H1 (cell line): ENCODE measurements at regions not wholly inside any gene's neighbourhood (a gene's known extent, or its start where the extent isn't known, plus 50 kb on each side); places are given as distances from the start of the nearest gene placed in this dataset.

Source experiments
- CHD7 ChIP-seq: fragments of 300-600 bp; sonication (generic); IDR thresholded peaks from 2 replicates; pipeline ENCODE4 v1.7.1; 2012; ENCODE audit warnings: low read length, moderate library complexity, mild to moderate bottlenecking, inconsistent platforms; ENCODE audit not compliant: insufficient replicate concordance
- EP300 ChIP-seq, 2 experiments: IDR thresholded peaks; 1 replicate in 1 of 2; 2 replicates in 1 of 2; pipeline ENCODE4 v1.6.1; 2011 to 2012; ENCODE audit warnings: low read depth in 2 of 2, low read length in 2 of 2, mild to moderate bottlenecking in 2 of 2, borderline replicate concordance in 1 of 2, inconsistent platforms in 1 of 2, moderate library complexity in 1 of 2
- EZH2 ChIP-seq: fragments of 200-600 bp; sonication (generic); IDR thresholded peaks from 2 replicates; pipeline ENCODE4 v1.7.1; 2012; ENCODE audit warnings: low read depth, mild to moderate bottlenecking, moderate library complexity, low read length, inconsistent platforms; ENCODE audit not compliant: severe bottlenecking
- MAX ChIP-seq: IDR thresholded peaks from 2 replicates; pipeline ENCODE4 v1.6.1; 2012; ENCODE audit warnings: inconsistent platforms
- POLR2A ChIP-seq, 2 experiments: IDR thresholded peaks; 1 replicate in 1 of 2; 2 replicates in 1 of 2; pipeline ENCODE4 v1.6.1; 2011; ENCODE audit warnings: low read depth in 2 of 2, low read length in 2 of 2, mild to moderate bottlenecking in 2 of 2; ENCODE audit errors: control extremely low read depth in 1 of 2
- POU5F1 ChIP-seq: IDR thresholded peaks from 2 replicates; pipeline ENCODE4 v1.6.1; 2011; ENCODE audit warnings: low read depth, mild to moderate bottlenecking, low read length, moderate library complexity
- SAP30 ChIP-seq: fragments of 300-600 bp; sonication (generic); IDR thresholded peaks from 2 replicates; pipeline ENCODE4 v1.7.1; 2012; ENCODE audit warnings: low read length, moderate library complexity, mild to moderate bottlenecking, inconsistent platforms; ENCODE audit not compliant: insufficient read depth, insufficient replicate concordance
- TAF7 ChIP-seq: optimal IDR thresholded peaks from 2 replicates; pipeline ENCODE3; 2011; ENCODE audit warnings: low read depth, mild to moderate bottlenecking, inconsistent platforms, low read length, moderate library complexity, borderline replicate concordance

- no peak for TF ChIP-seq CHD7
- no peak for TF ChIP-seq POLR2A (IDR thresholded peaks at IDR 0.05; ENCODE audit: control extremely low read depth in 1 of 2, low read depth in 2 of 2, low read length in 2 of 2)
- TF ChIP-seq SAP30, result no peak
- no peak for TF ChIP-seq EP300 (IDR thresholded peaks at IDR 0.05; ENCODE audit: borderline replicate concordance in 1 of 2, low read depth in 2 of 2, low read length in 2 of 2)
- no peak for TF ChIP-seq POU5F1
- no peak for TF ChIP-seq EZH2
- no peak for TF ChIP-seq MAX
- TF ChIP-seq TAF7, result no peak
Observed at GRCh38 chr1:221517961-221518360, 223.9 kb downstream of the DUSP10 start (continued).
